K562 (cell line): ENCODE measurements at regions not wholly inside any gene's neighbourhood (a gene's known extent, or its start where the extent isn't known, plus 50 kb on each side); places are given as distances from the start of the nearest gene placed in this dataset.

Experiments used
- ATAC-seq: fragments of 200-7000 bp; cut with Tn5 transposase; 3 replicates; pipeline ENCODE4 v1.9.1; 2020; ENCODE audit warnings: moderate library complexity
- BruUV-seq: library from RNA; stranded (reverse); fragments of 400-500 nt; replicated peaks from 2 replicates; lab custom pipeline; 2021; lab: Mats Ljungman, UMichigan
- CTCF ChIA-PET: fragments of 300-600 bp; formaldehyde crosslinking; extraction: SDS; loops from one replicate; lab custom pipeline; 2021; ENCODE audit warnings: low intra/inter-chr PET ratio; lab: Yijun Ruan, JAX
- POLR2A ChIA-PET: fragments of 300-600, 350-650 bp; sonication (Branson Sonifier 250); formaldehyde crosslinking; extraction: SDS; loops from one replicate; lab custom pipeline; 2021; ENCODE audit warnings: antibody characterized with exemption, inconsistent platforms; lab: Yijun Ruan, JAX
- DNase-seq, 4 experiments: peaks; one replicate each; pipeline versions ENCODE4 v3.0.0 to v3.0.0-alpha.2; 2011 to 2018; ENCODE audit warnings: low spot score in 3 of 4, mixed read lengths in 3 of 4; ENCODE audit errors: extremely low read depth in 1 of 4
- FAIRE-seq: peaks from 2 replicates; lab custom pipeline; 2011; peaks lifted over from hg19 to GRCh38; lab: Jason Lieb, UNC
- H2AFZ ChIP-seq: 2 replicates; pipeline ENCODE4 v1.6.0; 2011; ENCODE audit warnings: low read depth, low read length, control low read depth, inconsistent platforms
- H3K27ac ChIP-seq: fragments of 200-600 bp; 3 replicates; pipeline ENCODE4 v1.8.0; 2011; ENCODE audit warnings: low read depth, mild to moderate bottlenecking, control low read depth, inconsistent platforms, low read length, moderate library complexity, mixed read lengths; ENCODE audit errors: extremely low read depth
- H3K27me3 ChIP-seq, 2 experiments: fragments of 300-600 bp in 1 of 2; 2 replicates in 1 of 2; 3 replicates in 1 of 2; pipeline versions ENCODE4 v1.6.0 to v1.8.0; 2011; ENCODE audit warnings: inconsistent platforms in 2 of 2, low read length in 2 of 2, mild to moderate bottlenecking in 1 of 2, mixed read lengths in 1 of 2, moderate library complexity in 1 of 2; ENCODE audit not compliant: control insufficient read depth in 2 of 2, insufficient read depth in 2 of 2
- H3K36me3 ChIP-seq: fragments of 300-600 bp; 3 replicates; pipeline ENCODE4 v1.8.0; 2011; ENCODE audit warnings: mild to moderate bottlenecking, low read length, inconsistent platforms; ENCODE audit not compliant: control insufficient read depth, insufficient read depth
- H3K4me1 ChIP-seq, 2 experiments: fragments of 200-600 bp in 1 of 2; replicated peaks in 1 of 2; 2 replicates in 1 of 2; 3 replicates in 1 of 2; pipeline versions ENCODE4 v1.5.1 to v1.8.0; 2011; ENCODE audit warnings: inconsistent platforms in 2 of 2, low read length in 2 of 2, mild to moderate bottlenecking in 1 of 2, mixed read lengths in 1 of 2, moderate library complexity in 1 of 2; ENCODE audit not compliant: control insufficient read depth in 2 of 2, insufficient read depth in 2 of 2
- H3K4me2 ChIP-seq: 2 replicates; pipeline ENCODE4 v1.6.1; 2011; ENCODE audit warnings: low read length, control low read depth, inconsistent platforms, mixed read lengths; ENCODE audit not compliant: insufficient read depth
- H3K4me3 ChIP-seq: fragments of 200-600 bp; sonication (generic), shearing (Covaris generic); 2 replicates; pipeline ENCODE4 v1.5.1; 2016; ENCODE audit warnings: control low read depth, inconsistent platforms
- H3K79me2 ChIP-seq: fragments of 200-600 bp; 3 replicates; pipeline ENCODE4 v1.8.0; 2011; ENCODE audit warnings: low read length, inconsistent platforms; ENCODE audit not compliant: control insufficient read depth, insufficient read depth
- H3K9ac ChIP-seq, 2 experiments: 2 replicates each; pipeline versions ENCODE4 v1.6.0 to v1.6.1; 2011; ENCODE audit warnings: low read depth in 2 of 2, low read length in 2 of 2, control low read depth in 1 of 2, inconsistent platforms in 1 of 2, mild to moderate bottlenecking in 1 of 2, mixed read lengths in 1 of 2; ENCODE audit not compliant: insufficient read depth in 1 of 2
- H3K9me1 ChIP-seq: one replicate; pipeline ENCODE4 v1.6.0; 2011; ENCODE audit warnings: inconsistent platforms, mild to moderate bottlenecking, low read length, moderate library complexity; ENCODE audit not compliant: control insufficient read depth, insufficient read depth
- H3K9me3 ChIP-seq: replicated peaks from 2 replicates; pipeline ENCODE4 v1.5.1; 2011; ENCODE audit warnings: low read depth, low read length, inconsistent platforms; ENCODE audit not compliant: control insufficient read depth, insufficient read depth
- H4K20me1 ChIP-seq: replicated peaks from 2 replicates; pipeline ENCODE4 v1.6.1; 2011; ENCODE audit warnings: low read length, inconsistent platforms, mixed read lengths; ENCODE audit not compliant: control insufficient read depth, insufficient read depth
- ATF6 ChIP-seq: sonication (generic); formaldehyde crosslinking; IDR thresholded peaks from 2 replicates; pipeline ENCODE4 v1.4.0; 2020; ENCODE audit warnings: mild to moderate bottlenecking, missing genetic modification reagents
- NCOA2 ChIP-seq, 2 experiments: fragments of 450-650 bp; IDR thresholded peaks; 2 replicates each; pipeline ENCODE4 v1.6.1; 2018; ENCODE audit warnings: mild to moderate bottlenecking in 2 of 2, moderate library complexity in 1 of 2; ENCODE audit not compliant: partially characterized antibody in 2 of 2
- RBFOX2 ChIP-seq: fragments of 200-400 bp; formaldehyde crosslinking; IDR thresholded peaks from 2 replicates; pipeline ENCODE4 v1.6.1; 2017; ENCODE audit warnings: low read depth, mild to moderate bottlenecking, low read length, moderate library complexity
- ZNF316 ChIP-seq: fragments of 450-650 bp; IDR thresholded peaks from 2 replicates; pipeline ENCODE4 v1.6.1; 2016
- WGBS: fragments of 100-300 bp; shearing (Covaris generic); methylation state at CpG from one replicate; pipeline ENCODE4 v1.1.6; 2016; ENCODE audit warnings: low coverage, mixed read lengths; ENCODE audit not compliant: insufficient coverage; ENCODE audit errors: missing lambda C conversion rate; 5-methylcytosine and 5-hydroxymethylcytosine counted together
- in situ Hi-C: fragments of 300-500 bp; cut with MboI; formaldehyde crosslinking; loops from 4 replicates; pipeline ENCODE4 v1.15.0; 2018; ENCODE audit warnings: inconsistent platforms, mixed read lengths
- intact Hi-C: fragments of 100-400 bp; cut with micrococcal nuclease; formaldehyde crosslinking; loops from 2 replicates; pipeline ENCODE4 v1.14.2; 2022

- POLR2A ChIA-PET, result no interaction called here
- H3K4me3 ChIP-seq, result no peak overlapping the region
- FAIRE-seq (no peak), DNase-seq (no peak), ATAC-seq (no peak)
- no peak overlapping the region for H3K9ac ChIP-seq
- 0% methylated on average over 2 of the region's 2 CpGs for WGBS
- H3K4me1 ChIP-seq, result no peaks in the 10 kb centered on the region
- H3K36me3 ChIP-seq, result no peaks in the 10 kb centered on the region
- no peak overlapping the region for H3K27ac ChIP-seq
- no peaks in the 10 kb centered on the region for H3K79me2 ChIP-seq
- CTCF ChIA-PET, result no interaction called here
- in situ Hi-C loops, result no loop called here
- H4K20me1 ChIP-seq, result no peaks in the 10 kb centered on the region
- intact Hi-C loops, result loop anchor here (10.0 kb wide), 2 partner anchors 131 to 261 kb away; no protein-coding TSS in a partner anchor
- no peaks in the 10 kb centered on the region for H3K9me3 ChIP-seq
- TF ChIP-seq ZNF316 (peak; percentile 26; the same call in 1 of the 2 replicates), ATF6 (CRISPR knock-in tag) (no peak)
- no peak overlapping the region for H2AFZ ChIP-seq
- no peaks in the 10 kb centered on the region for H3K27me3 ChIP-seq
- no peaks in the 10 kb centered on the region for H3K9me1 ChIP-seq
- no TSS peak for BruUV-seq
- no peak overlapping the region for H3K4me2 ChIP-seq
These were observed 163.2 kb downstream of the RSL24D1 start for GRCh38 chr15:55033574-55033973.

GRCh38 chr15:55031727-55032126 is 165.0 kb downstream of the RSL24D1 start:
- 3% methylated on average over 5 of the region's 5 CpGs for WGBS
- in situ Hi-C loops, result no loop called here

More at GRCh38 chr15:55031727-55032126, 165.0 kb downstream of the RSL24D1 start:
- Histone ChIP-seq H3K27ac (no peak overlapping the region), H3K36me3 (no peaks in the 10 kb centered on the region), H3K9me3 (no peaks in the 10 kb centered on the region), H2AFZ (no peak overlapping the region), H3K4me2 (no peak overlapping the region), H3K9ac (no peak overlapping the region), H3K79me2 (no peaks in the 10 kb centered on the region), H3K27me3 (no peaks in the 10 kb centered on the region), H3K4me1 (no peaks in the 10 kb centered on the region), H3K4me3 (no peak overlapping the region), H3K9me1 (no peaks in the 10 kb centered on the region), H4K20me1 (no peaks in the 10 kb centered on the region)
- FAIRE-seq (no peak), DNase-seq (no peak), ATAC-seq (no peak)
- POLR2A ChIA-PET, result interaction anchor here (0.6 to 0.7 kb wide), 3 partner anchors 13 to 31 kb away, joined by 3 read pairs; no protein-coding TSS in a partner anchor
- no TSS peak for BruUV-seq
- CTCF ChIA-PET, result no interaction called here
- no peak for TF ChIP-seq RBFOX2
- no peak for TF ChIP-seq NCOA2 (IDR thresholded peaks at IDR 0.05; ENCODE audit: partially characterized antibody in 2 of 2)
- intact Hi-C loops, result loop anchor here (10.0 kb wide), 2 partner anchors 133 to 263 kb away; no protein-coding TSS in a partner anchor
